CD14-positive monocyte (primary cell): ENCODE measurements at regions not wholly inside any gene's neighbourhood (a gene's known extent, or its start where the extent isn't known, plus 50 kb on each side); places are given as distances from the start of the nearest gene placed in this dataset.

Experiments
- DNase-seq, 3 donors: peaks; one replicate each; pipeline ENCODE4 v3.0.0-alpha.2; 2011 to 2022
- H2AFZ ChIP-seq: 2 replicates; pipeline ENCODE4 v1.6.0; 2012; ENCODE audit warnings: mild to moderate bottlenecking, low read depth, low read length, inconsistent platforms; ENCODE audit not compliant: insufficient read depth, poor library complexity, severe bottlenecking
- H3K27ac ChIP-seq, 2 donors: 1 replicate in 1 of 2; 2 replicates in 1 of 2; pipeline ENCODE4 v1.5.1; 2012 to 2013; ENCODE audit warnings: low read length in 2 of 2, control low read depth in 1 of 2, inconsistent platforms in 1 of 2, low read depth in 1 of 2, mild to moderate bottlenecking in 1 of 2
- H3K27me3 ChIP-seq, 2 donors: one replicate each; pipeline versions ENCODE4 v1.6.0 to v1.6.1; 2011 to 2013; ENCODE audit warnings: low read length in 2 of 2; ENCODE audit not compliant: control insufficient read depth in 2 of 2, insufficient read depth in 2 of 2
- H3K36me3 ChIP-seq, 2 donors: replicated peaks in 1 of 2; 1 replicate in 1 of 2; 2 replicates in 1 of 2; pipeline versions ENCODE4 v1.5.1 to v1.6.1; 2012 to 2013; ENCODE audit warnings: low read length in 2 of 2, control low read depth in 1 of 2, inconsistent platforms in 1 of 2, mild to moderate bottlenecking in 1 of 2; ENCODE audit not compliant: insufficient read depth in 2 of 2, control insufficient read depth in 1 of 2
- H3K4me1 ChIP-seq, 2 donors: 1 replicate in 1 of 2; 2 replicates in 1 of 2; pipeline versions ENCODE4 v1.5.1 to v1.6.1; 2012 to 2013; ENCODE audit warnings: low read length in 2 of 2, control low read depth in 1 of 2, inconsistent platforms in 1 of 2, mild to moderate bottlenecking in 1 of 2, moderate library complexity in 1 of 2; ENCODE audit not compliant: insufficient read depth in 2 of 2, control insufficient read depth in 1 of 2
- H3K4me2 ChIP-seq: replicated peaks from 2 replicates; pipeline ENCODE3; 2012; ENCODE audit warnings: low read length, moderate library complexity, mild to moderate bottlenecking; ENCODE audit not compliant: poor library complexity, severe bottlenecking; ENCODE audit errors: extremely low read depth
- H3K4me3 ChIP-seq, 3 experiments: fragments of 200-600 bp in 1 of 3; sonication (generic) in 1 of 3; replicated peaks in 1 of 3; 1 replicate in 2 of 3; 2 replicates in 1 of 3; pipeline ENCODE4 v1.5.1; 2011 to 2013; ENCODE audit warnings: low read length in 3 of 3, mild to moderate bottlenecking in 3 of 3, control low read depth in 2 of 3, low read depth in 2 of 3, inconsistent platforms in 1 of 3, moderate library complexity in 1 of 3
- H3K79me2 ChIP-seq: 2 replicates; pipeline ENCODE4 v1.6.0; 2012; ENCODE audit warnings: mild to moderate bottlenecking, control low read depth, inconsistent platforms, low read length, moderate library complexity; ENCODE audit not compliant: insufficient read depth
- H3K9ac ChIP-seq: 2 replicates; pipeline ENCODE4 v1.6.0; 2017; ENCODE audit warnings: low read length, mild to moderate bottlenecking; ENCODE audit not compliant: insufficient read depth, poor library complexity, severe bottlenecking
- H3K9me3 ChIP-seq, 2 donors: replicated peaks in 1 of 2; 1 replicate in 1 of 2; 2 replicates in 1 of 2; pipeline versions ENCODE4 v1.5.1 to v1.6.1; 2012 to 2013; ENCODE audit warnings: low read length in 2 of 2, control low read depth in 1 of 2; ENCODE audit not compliant: control insufficient read depth in 1 of 2, insufficient read depth in 1 of 2
- H4K20me1 ChIP-seq: 2 replicates; pipeline ENCODE4 v1.6.0; 2012; ENCODE audit warnings: mild to moderate bottlenecking, low read length, control low read depth, moderate library complexity; ENCODE audit not compliant: insufficient read depth
- H3K27ac Mint-ChIP-seq, 7 donors: one replicate each; pipeline ENCODE4 v1.8.0; 2020; ENCODE audit warnings: mild to moderate bottlenecking in 7 of 7, mixed read lengths in 7 of 7, moderate library complexity in 6 of 7, inconsistent platforms in 2 of 7
- H3K27me3 Mint-ChIP-seq, 3 donors: one replicate each; pipeline ENCODE4 v1.8.0; 2021 to 2022; ENCODE audit warnings: low read depth in 3 of 3, mild to moderate bottlenecking in 3 of 3, mixed read lengths in 3 of 3, moderate library complexity in 3 of 3, inconsistent platforms in 1 of 3
- H3K36me3 Mint-ChIP-seq, 2 donors: one replicate each; pipeline ENCODE4 v1.8.0; 2020; ENCODE audit warnings: mixed read lengths in 2 of 2, inconsistent platforms in 1 of 2, mild to moderate bottlenecking in 1 of 2
- H3K4me1 Mint-ChIP-seq: one replicate; pipeline ENCODE4 v1.8.0; 2020; ENCODE audit warnings: mild to moderate bottlenecking, mixed read lengths
- H3K4me3 Mint-ChIP-seq, 2 donors: one replicate each; pipeline ENCODE4 v1.8.0; 2020; ENCODE audit warnings: mild to moderate bottlenecking in 2 of 2, mixed read lengths in 2 of 2, moderate library complexity in 1 of 2
- H3K9me3 Mint-ChIP-seq, 7 donors: one replicate each; pipeline ENCODE4 v1.8.0; 2020 to 2022; ENCODE audit warnings: mixed read lengths in 7 of 7, mild to moderate bottlenecking in 6 of 7, moderate library complexity in 6 of 7, inconsistent platforms in 2 of 7
- WGBS: methylation state at CpG from one replicate; pipeline ENCODE4 v1.1.5; 2013; ENCODE audit warnings: missing lambda C conversion rate; ENCODE audit not compliant: insufficient coverage; 5-methylcytosine and 5-hydroxymethylcytosine counted together
- intact Hi-C, 2 donors: fragments of 100-400 bp; cut with micrococcal nuclease; formaldehyde crosslinking; loops; one replicate each; pipeline versions ENCODE4 v1.15.0 to v1.15.1; 2023
- TF ChIP-seq, protein P1 (sequence below): fragments of 200-600 bp; IDR thresholded peaks from one replicate; pipeline ENCODE4 v1.8.0; 2022; ENCODE audit warnings: antibody characterized with exemption, mild to moderate bottlenecking

DNA sequence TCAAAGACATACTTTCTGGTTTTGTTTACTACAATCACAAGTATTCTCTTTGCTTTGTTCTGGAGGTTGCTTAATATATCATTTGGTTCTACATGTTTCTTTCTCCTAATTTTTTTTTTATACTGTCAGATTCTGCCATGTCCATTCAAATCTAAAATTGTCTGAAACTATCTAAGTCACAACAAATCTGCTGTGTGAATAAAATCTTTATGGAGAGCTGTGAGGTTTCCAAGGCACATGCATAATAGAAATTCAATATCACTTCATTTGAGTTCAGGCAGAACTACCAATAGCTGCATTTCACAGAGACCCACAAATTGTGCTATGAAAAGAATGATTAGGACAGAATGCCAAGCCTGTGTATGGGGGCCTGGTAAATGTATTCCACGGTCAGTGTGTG lies 346.9 kb upstream of the ARRDC3 start:
- no peaks in the 10 kb centered on the region for H3K36me3 ChIP-seq
- no peak overlapping the region for H3K27ac ChIP-seq
- peaks cover 0 to 6% (median 2%) of the 10 kb centered on the region in 7 donors for H3K9me3 Mint-ChIP-seq
- H4K20me1 ChIP-seq: no peaks in the 10 kb centered on the region
- DNase-seq: no peak
- no peak overlapping the region for H3K9ac ChIP-seq
- intact Hi-C loops: no loop called here
- H3K4me1 ChIP-seq: no peaks in the 10 kb centered on the region
- peaks cover 0 to 2% (median 0%) of the 10 kb centered on the region in 3 donors for H3K27me3 Mint-ChIP-seq
- WGBS: no CpG with 5 or more reads among the region's 1 CpG
- no peaks in the 10 kb centered on the region for H3K27me3 ChIP-seq
- no peak overlapping the region for H3K27ac Mint-ChIP-seq
- H3K79me2 ChIP-seq: no peaks in the 10 kb centered on the region
- H3K36me3 Mint-ChIP-seq: no peaks in the 10 kb centered on the region
- TF ChIP-seq, protein P1, sequence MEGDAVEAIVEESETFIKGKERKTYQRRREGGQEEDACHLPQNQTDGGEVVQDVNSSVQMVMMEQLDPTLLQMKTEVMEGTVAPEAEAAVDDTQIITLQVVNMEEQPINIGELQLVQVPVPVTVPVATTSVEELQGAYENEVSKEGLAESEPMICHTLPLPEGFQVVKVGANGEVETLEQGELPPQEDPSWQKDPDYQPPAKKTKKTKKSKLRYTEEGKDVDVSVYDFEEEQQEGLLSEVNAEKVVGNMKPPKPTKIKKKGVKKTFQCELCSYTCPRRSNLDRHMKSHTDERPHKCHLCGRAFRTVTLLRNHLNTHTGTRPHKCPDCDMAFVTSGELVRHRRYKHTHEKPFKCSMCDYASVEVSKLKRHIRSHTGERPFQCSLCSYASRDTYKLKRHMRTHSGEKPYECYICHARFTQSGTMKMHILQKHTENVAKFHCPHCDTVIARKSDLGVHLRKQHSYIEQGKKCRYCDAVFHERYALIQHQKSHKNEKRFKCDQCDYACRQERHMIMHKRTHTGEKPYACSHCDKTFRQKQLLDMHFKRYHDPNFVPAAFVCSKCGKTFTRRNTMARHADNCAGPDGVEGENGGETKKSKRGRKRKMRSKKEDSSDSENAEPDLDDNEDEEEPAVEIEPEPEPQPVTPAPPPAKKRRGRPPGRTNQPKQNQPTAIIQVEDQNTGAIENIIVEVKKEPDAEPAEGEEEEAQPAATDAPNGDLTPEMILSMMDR: no peak
- peaks cover 0 to 4% of the 10 kb centered on the region in 2 donors for H3K9me3 ChIP-seq
- H3K4me3 Mint-ChIP-seq: no peak overlapping the region
- H3K4me3 ChIP-seq: no peak overlapping the region
- no peak overlapping the region for H3K4me2 ChIP-seq
- H3K4me1 Mint-ChIP-seq: no peaks in the 10 kb centered on the region
- H2AFZ ChIP-seq: no peak overlapping the region

DNA sequence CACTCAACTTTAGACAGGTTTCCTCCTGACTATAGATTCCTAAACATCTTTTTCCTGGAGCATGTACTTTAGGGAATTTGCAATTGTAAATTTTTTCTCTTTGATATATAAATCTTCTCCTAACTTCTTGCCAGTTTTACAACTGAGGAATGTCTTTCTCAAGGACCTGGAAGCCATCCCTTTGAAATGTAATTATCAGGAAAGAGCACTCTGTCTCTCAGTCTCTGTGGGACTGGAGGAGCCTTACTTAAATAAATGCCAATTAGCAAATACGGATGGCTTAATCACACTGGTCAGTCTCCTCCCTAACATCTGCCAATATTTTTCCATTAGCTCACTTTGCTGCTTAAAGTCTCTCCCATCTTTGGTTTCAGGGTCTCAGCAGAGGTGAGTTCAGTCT lies 344.3 kb upstream of the ARRDC3 start:
- H3K4me2 ChIP-seq: no peak overlapping the region
- H3K4me3 Mint-ChIP-seq: no peak overlapping the region
- 0% methylated on average over 1 of the region's 1 CpG for WGBS

More for the DNA sequence above, 344.3 kb upstream of the ARRDC3 start:
- no peak overlapping the region for H3K9ac ChIP-seq
- no peak overlapping the region for H3K4me3 ChIP-seq
- DNase-seq: no peak
- Mint-ChIP-seq H3K27ac (no peak overlapping the region), H3K36me3 (no peaks in the 10 kb centered on the region), H3K27me3 (no peaks in the 10 kb centered on the region), H3K9me3 (peaks cover 0 to 6% (median 0%) of the 10 kb centered on the region in 7 donors), H3K4me1 (no peaks in the 10 kb centered on the region)
- H3K9me3 ChIP-seq: no peaks in the 10 kb centered on the region
- H3K36me3 ChIP-seq: no peaks in the 10 kb centered on the region
- no peak overlapping the region for H2AFZ ChIP-seq
- H4K20me1 ChIP-seq: no peaks in the 10 kb centered on the region
- H3K27me3 ChIP-seq: no peaks in the 10 kb centered on the region
- H3K79me2 ChIP-seq: no peaks in the 10 kb centered on the region
- intact Hi-C loops: no loop called here
- TF ChIP-seq, protein P1: no peak
- H3K4me1 ChIP-seq: no peaks in the 10 kb centered on the region
- H3K27ac ChIP-seq: no peak overlapping the region
